DMS53 treated with DMSO at 0.1 percent for 48 hours (cell line): ENCODE measurements at regions not wholly inside any gene's neighbourhood (a gene's known extent, or its start where the extent isn't known, plus 50 kb on each side); places are given as distances from the start of the nearest gene placed in this dataset.

ENCODE experiments used
- DNase-seq: peaks from one replicate; lab custom pipeline; 2025; ENCODE audit not compliant: unreplicated experiment; lab: John Stamatoyannopoulos, UW

DNA sequence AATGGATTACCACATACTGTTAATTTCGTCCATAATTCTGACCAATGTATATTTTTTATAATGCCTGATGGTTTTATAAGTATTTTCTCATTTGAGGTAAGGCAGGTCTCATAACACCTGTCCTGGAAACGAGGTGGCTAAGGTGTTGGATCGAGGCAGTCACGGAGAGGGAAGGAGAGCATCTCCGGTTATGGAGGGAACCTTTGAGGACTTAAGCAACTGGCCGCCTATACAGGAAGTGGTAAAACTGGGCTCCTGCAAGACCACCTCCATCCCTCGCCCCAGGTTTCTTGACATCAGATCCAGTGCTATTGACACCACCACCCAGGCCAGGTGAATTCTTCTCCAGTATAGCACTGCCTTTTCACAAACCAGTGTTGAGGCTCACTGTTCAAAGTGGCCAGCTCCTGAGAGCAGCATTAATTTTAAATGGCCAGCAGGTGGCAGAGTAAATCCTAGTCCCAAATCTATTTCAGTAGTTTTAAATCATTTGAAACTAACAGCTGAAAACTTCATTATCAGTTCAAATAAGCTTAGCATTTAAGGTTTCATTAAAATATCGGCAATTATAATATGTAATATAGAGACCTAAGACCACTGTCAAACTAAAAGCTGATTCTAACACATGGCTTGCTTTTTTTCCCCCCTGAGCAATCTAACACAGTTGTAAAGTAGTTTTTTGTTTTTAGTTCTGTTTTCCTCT lies 100.8 kb downstream of the PPM1A start:
- peak; percentile 26 for DNase-seq

- no peak for DNase-seq
Observed at GRCh38 chr14:60350366-60350720, 101.3 kb downstream of the PPM1A start.

GRCh38 chr14:60353420-60353819 lies 104.4 kb downstream of the PPM1A start:
- DNase-seq = no peak

GRCh38 chr14:60355768-60356167 lies 106.7 kb downstream of the PPM1A start:
- DNase-seq = no peak

GRCh38 chr14:60356386-60356785 lies 107.4 kb downstream of the PPM1A start:
- no peak for DNase-seq

DNA sequence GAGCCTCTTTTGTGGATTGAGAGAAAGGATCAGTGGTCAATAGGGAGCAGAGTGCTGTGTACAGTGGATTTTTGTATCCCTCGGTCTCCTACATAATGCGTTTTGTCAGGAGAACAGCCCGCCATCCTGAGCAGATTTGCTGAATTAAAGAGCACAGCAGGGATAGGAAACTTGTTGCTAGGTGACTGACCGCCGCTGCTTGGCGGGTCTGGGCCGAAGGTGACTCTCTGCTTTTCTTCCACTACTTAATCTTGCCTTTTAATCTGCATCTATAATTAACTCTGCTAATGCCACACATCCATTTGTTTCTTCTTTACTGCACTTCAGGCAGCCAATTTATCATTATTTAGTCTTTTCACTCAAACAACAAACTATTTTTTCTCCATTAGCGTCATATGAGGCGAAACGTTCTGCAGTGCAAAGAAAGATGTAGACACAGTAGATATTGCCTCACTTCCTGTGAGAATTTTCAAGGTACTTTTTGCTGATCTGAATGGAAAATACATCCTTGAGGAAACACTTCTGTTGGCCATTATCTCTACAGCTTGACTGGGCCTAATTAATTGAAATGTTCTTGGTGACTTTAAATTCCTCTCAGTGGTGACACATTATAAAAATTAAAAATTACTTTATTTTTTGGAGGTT lies 108.0 kb downstream of the PPM1A start:
- DNase-seq = no peak

DNA sequence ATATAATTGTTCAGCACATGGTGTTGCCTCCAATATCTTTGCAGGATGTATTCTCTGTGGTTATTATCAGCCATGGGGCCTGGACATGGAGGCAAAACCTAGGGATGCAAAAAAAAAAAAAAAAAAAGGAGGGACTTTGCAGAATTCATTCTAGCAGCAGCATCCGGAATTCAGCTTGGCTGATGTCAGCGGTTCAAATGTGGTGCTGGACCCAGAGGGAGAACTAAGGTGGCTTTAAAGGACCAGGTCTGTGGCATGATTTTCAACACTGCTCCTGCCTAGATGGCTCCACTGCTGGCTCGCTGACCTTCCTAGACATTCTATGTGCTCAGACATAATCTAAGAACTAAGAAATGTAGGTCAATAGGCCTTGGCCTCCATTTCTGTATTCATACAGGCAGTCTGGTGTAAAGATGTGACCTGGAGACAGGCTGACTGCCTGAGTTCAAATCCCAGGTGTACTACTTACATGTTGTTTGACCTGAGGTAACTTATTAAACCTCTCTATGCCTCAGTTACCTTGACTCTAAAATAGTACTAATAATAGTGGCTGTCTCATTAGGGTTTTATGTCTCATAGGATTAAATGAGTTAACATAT lies 108.6 kb downstream of the PPM1A start:
- no peak for DNase-seq

GRCh38 chr14:60363275-60363674 lies 114.3 kb downstream of the PPM1A start:
- DNase-seq = no peak

- DNase-seq = no peak
Observed at GRCh38 chr14:60363687-60364086, 114.7 kb downstream of the PPM1A start.

- peak; percentile 72 for DNase-seq
Observed at GRCh38 chr14:60381909-60382308, 104.0 kb downstream of the C14orf39 start.
